Vagina (tissue), 2 donors: ENCODE measurements at regions not wholly inside any gene's neighbourhood (a gene's known extent, or its start where the extent isn't known, plus 50 kb on each side); places are given as distances from the start of the nearest gene placed in this dataset.
A peak's percentile ranks its signal among the peaks of the same experiment; 100 is the strongest.

Experiments used
- DNase-seq, 2 donors: peaks; one replicate each; pipeline ENCODE4 v3.0.0-alpha.2; 2017; ENCODE audit errors: extremely low spot score in 2 of 2
- H3K27ac ChIP-seq: fragments of 200-600 bp; sonication (generic); one replicate; pipeline ENCODE4 v1.5.1; 2019
- H3K27me3 ChIP-seq: fragments of 200-600 bp; sonication (generic); one replicate; pipeline ENCODE4 v1.5.1; 2019
- H3K36me3 ChIP-seq, 2 donors: fragments of 200-600 bp; sonication (generic); one replicate each; pipeline ENCODE4 v1.5.1; 2017 to 2019
- H3K4me1 ChIP-seq: fragments of 200-600 bp; sonication (generic); one replicate; pipeline ENCODE4 v1.5.1; 2019
- H3K4me3 ChIP-seq, 2 donors: fragments of 200-600 bp; sonication (generic); 1 replicate in 1 of 2; 2 replicates in 1 of 2; pipeline ENCODE4 v1.5.1; 2016 to 2019
- H3K9me3 ChIP-seq: fragments of 200-600 bp; sonication (generic); one replicate; pipeline ENCODE4 v1.5.1; 2019
- CTCF ChIP-seq, 3 experiments: fragments of 450-650 bp in 2 of 3; fragments of 200-600 bp in 1 of 3; sonication (generic) in 1 of 3; IDR thresholded peaks; one replicate each; pipeline ENCODE4 v1.5.1; 2017 to 2019; ENCODE audit warnings: antibody characterized with exemption in 3 of 3, mild to moderate bottlenecking in 2 of 3, moderate library complexity in 2 of 3
- POLR2A ChIP-seq, 2 donors: fragments of 450-650 bp; IDR thresholded peaks; one replicate each; pipeline ENCODE4 v1.6.1; 2017; ENCODE audit warnings: antibody characterized with exemption in 2 of 2, mild to moderate bottlenecking in 2 of 2, moderate library complexity in 2 of 2
- POLR2AphosphoS5 ChIP-seq, 2 donors: sonication (generic); formaldehyde crosslinking; IDR thresholded peaks; one replicate each; pipeline ENCODE4 v1.9.0; 2017; ENCODE audit warnings: antibody characterized with exemption in 2 of 2, mild to moderate bottlenecking in 2 of 2, low read depth in 1 of 2; ENCODE audit not compliant: insufficient read depth in 1 of 2
- intact Hi-C: fragments of 100-400 bp; cut with DNase I; formaldehyde crosslinking; loops from one replicate; pipeline ENCODE4 v1.15.1; 2023

- Histone ChIP-seq H3K27me3 (no peaks in the 10 kb centered on the region), H3K9me3 (no peaks in the 10 kb centered on the region)
- intact Hi-C loops, result no loop called here
Observed at GRCh38 chr11:92838759-92839310, 130.6 kb upstream of the MTNR1B start.

GRCh38 chr11:92839450-92839849, 130.0 kb upstream of the MTNR1B start:
- Histone ChIP-seq H3K4me1 (peaks cover 8% of the 10 kb centered on the region), H3K27me3 (no peaks in the 10 kb centered on the region), H3K9me3 (no peaks in the 10 kb centered on the region), H3K36me3 (no peaks in the 10 kb centered on the region), H3K27ac (no peak overlapping the region), H3K4me3 (no peak overlapping the region)
- DNase-seq, result no peak
- intact Hi-C loops, result no loop called here
- no peak for TF ChIP-seq POLR2AphosphoS5 (IDR thresholded peaks at IDR 0.05; ENCODE audit: insufficient read depth in 1 of 2, low read depth in 1 of 2)
- TF ChIP-seq CTCF (IDR thresholded peaks at IDR 0.05), result no peak
- no peak for TF ChIP-seq POLR2A (IDR thresholded peaks at IDR 0.05)

More at GRCh38 chr11:92838759-92839310, 130.6 kb upstream of the MTNR1B start:
- H3K4me1 ChIP-seq, result peaks cover 2% of the 10 kb centered on the region
- no peak overlapping the region for H3K27ac ChIP-seq
- peak in 1 of 2 donors; percentile 14 for DNase-seq
- no peaks in the 10 kb centered on the region for H3K36me3 ChIP-seq
- H3K4me3 ChIP-seq, result no peak overlapping the region
- TF ChIP-seq POLR2A (IDR thresholded peaks at IDR 0.05) (no peak), CTCF (IDR thresholded peaks at IDR 0.05) (no peak), POLR2AphosphoS5 (IDR thresholded peaks at IDR 0.05; ENCODE audit: insufficient read depth in 1 of 2, low read depth in 1 of 2) (no peak)

GRCh38 chr11:92841719-92842118, 127.7 kb upstream of the MTNR1B start:
- intact Hi-C loops, result no loop called here
- no peak for DNase-seq
- Histone ChIP-seq H3K4me3 (no peak overlapping the region), H3K4me1 (peaks cover 31% of the 10 kb centered on the region), H3K9me3 (no peaks in the 10 kb centered on the region), H3K27ac (no peak overlapping the region), H3K36me3 (no peaks in the 10 kb centered on the region), H3K27me3 (no peaks in the 10 kb centered on the region)
- no peak for TF ChIP-seq POLR2A (IDR thresholded peaks at IDR 0.05)
- no peak for TF ChIP-seq CTCF (IDR thresholded peaks at IDR 0.05)
- no peak for TF ChIP-seq POLR2AphosphoS5 (IDR thresholded peaks at IDR 0.05; ENCODE audit: insufficient read depth in 1 of 2, low read depth in 1 of 2)

GRCh38 chr11:92843455-92843854, 126.0 kb upstream of the MTNR1B start:
- TF ChIP-seq POLR2A (IDR thresholded peaks at IDR 0.05) (no peak), POLR2AphosphoS5 (IDR thresholded peaks at IDR 0.05; ENCODE audit: insufficient read depth in 1 of 2, low read depth in 1 of 2) (peak in 1 of 2 donors; percentile 29)
- Histone ChIP-seq H3K36me3 (no peaks in the 10 kb centered on the region), H3K27ac (no peak overlapping the region), H3K27me3 (no peaks in the 10 kb centered on the region), H3K9me3 (no peaks in the 10 kb centered on the region), H3K4me1 (peaks cover 35% of the 10 kb centered on the region), H3K4me3 (no peak overlapping the region)
- intact Hi-C loops, result no loop called here
- DNase-seq, result no peak

- no peaks in the 10 kb centered on the region for H3K9me3 ChIP-seq
- H3K4me1 ChIP-seq, result peaks cover 35% of the 10 kb centered on the region
- TF ChIP-seq POLR2AphosphoS5 (IDR thresholded peaks at IDR 0.05; ENCODE audit: insufficient read depth in 1 of 2, low read depth in 1 of 2) (no peak), POLR2A (IDR thresholded peaks at IDR 0.05) (no peak), CTCF (IDR thresholded peaks at IDR 0.05) (no peak)
- DNase-seq, result no peak
- H3K4me3 ChIP-seq, result no peak overlapping the region
- intact Hi-C loops, result no loop called here
- no peaks in the 10 kb centered on the region for H3K36me3 ChIP-seq
- no peaks in the 10 kb centered on the region for H3K27me3 ChIP-seq
- H3K27ac ChIP-seq, result no peak overlapping the region
Observed at GRCh38 chr11:92844197-92844596, 125.3 kb upstream of the MTNR1B start.
